Calu3 (cell line): ENCODE measurements at regions not wholly inside any gene's neighbourhood (a gene's known extent, or its start where the extent isn't known, plus 50 kb on each side); places are given as distances from the start of the nearest gene placed in this dataset.

Experiments
- BruUV-seq: library from RNA; stranded (reverse); fragments of 400-500 nt; replicated peaks from 2 replicates; lab custom pipeline; 2021; lab: Mats Ljungman, UMichigan
- CTCF ChIA-PET: fragments of 300-600 bp; sonication (Branson Sonifier 250); formaldehyde crosslinking; loops from one replicate; lab custom pipeline; 2022; ENCODE audit warnings: antibody characterized with exemption; lab: Charles Lee
- DNase-seq: peaks from one replicate; pipeline ENCODE4 v3.0.0; 2022
- H3K27ac Mint-ChIP-seq: one replicate; pipeline ENCODE4 v1.8.0; 2022; ENCODE audit warnings: mixed read lengths; ENCODE audit not compliant: unreplicated experiment
- H3K27me3 Mint-ChIP-seq: one replicate; pipeline ENCODE4 v1.8.0; 2022; ENCODE audit warnings: mixed read lengths; ENCODE audit not compliant: unreplicated experiment
- H3K36me3 Mint-ChIP-seq: one replicate; pipeline ENCODE4 v1.8.0; 2022; ENCODE audit warnings: mild to moderate bottlenecking, moderate library complexity, mixed read lengths; ENCODE audit not compliant: insufficient read depth, unreplicated experiment
- H3K4me1 Mint-ChIP-seq: one replicate; pipeline ENCODE4 v1.8.0; 2022; ENCODE audit warnings: mild to moderate bottlenecking, low read depth, mixed read lengths; ENCODE audit not compliant: unreplicated experiment
- H3K4me3 Mint-ChIP-seq: one replicate; pipeline ENCODE4 v1.8.0; 2022; ENCODE audit warnings: mild to moderate bottlenecking, low read depth, moderate library complexity, mixed read lengths; ENCODE audit not compliant: unreplicated experiment
- H3K9me3 Mint-ChIP-seq: one replicate; pipeline ENCODE4 v1.8.0; 2022; ENCODE audit warnings: low read depth, mixed read lengths; ENCODE audit not compliant: unreplicated experiment
- CTCF ChIP-seq: fragments of 200-600 bp; IDR thresholded peaks from one replicate; pipeline ENCODE4 v1.8.0; 2022; ENCODE audit warnings: antibody characterized with exemption; ENCODE audit not compliant: unreplicated experiment
- intact Hi-C: fragments of 100-400 bp; cut with micrococcal nuclease; formaldehyde crosslinking; loops from one replicate; pipeline ENCODE4 v1.10.0; 2022; ENCODE audit not compliant: unreplicated experiment

GRCh38 chr10:35854661-35855060 is 212.6 kb upstream of the FZD8 start:
- H3K36me3 Mint-ChIP-seq: no peaks in the 10 kb centered on the region
- no peak for TF ChIP-seq CTCF
- intact Hi-C loops: no loop called here
- no peaks in the 10 kb centered on the region for H3K27me3 Mint-ChIP-seq
- H3K27ac Mint-ChIP-seq: no peak overlapping the region
- H3K9me3 Mint-ChIP-seq: no peaks in the 10 kb centered on the region
- CTCF ChIA-PET: no interaction called here
- H3K4me3 Mint-ChIP-seq: no peak overlapping the region
- no peak for DNase-seq
- no peaks in the 10 kb centered on the region for H3K4me1 Mint-ChIP-seq
- BruUV-seq: no TSS peak

- Mint-ChIP-seq H3K27me3 (no peaks in the 10 kb centered on the region), H3K4me1 (no peaks in the 10 kb centered on the region), H3K27ac (no peak overlapping the region), H3K9me3 (no peaks in the 10 kb centered on the region), H3K36me3 (no peaks in the 10 kb centered on the region), H3K4me3 (no peak overlapping the region)
- TF ChIP-seq CTCF: no peak
- DNase-seq: no peak
- no TSS peak for BruUV-seq
- CTCF ChIA-PET: no interaction called here
- intact Hi-C loops: no loop called here
Measured at GRCh38 chr10:35852721-35853120, 210.6 kb upstream of the FZD8 start.

GRCh38 chr10:35848412-35848811 is 206.3 kb upstream of the FZD8 start:
- no peaks in the 10 kb centered on the region for H3K27me3 Mint-ChIP-seq
- no peak overlapping the region for H3K27ac Mint-ChIP-seq
- no TSS peak for BruUV-seq
- intact Hi-C loops: no loop called here
- TF ChIP-seq CTCF: no peak
- H3K9me3 Mint-ChIP-seq: no peaks in the 10 kb centered on the region
- H3K36me3 Mint-ChIP-seq: no peaks in the 10 kb centered on the region
- CTCF ChIA-PET: no interaction called here
- H3K4me3 Mint-ChIP-seq: no peak overlapping the region
- DNase-seq: no peak
- no peaks in the 10 kb centered on the region for H3K4me1 Mint-ChIP-seq

- intact Hi-C loops: no loop called here
- no peaks in the 10 kb centered on the region for H3K4me1 Mint-ChIP-seq
- no peaks in the 10 kb centered on the region for H3K36me3 Mint-ChIP-seq
- H3K27me3 Mint-ChIP-seq: no peaks in the 10 kb centered on the region
- no peak overlapping the region for H3K27ac Mint-ChIP-seq
- no peak for DNase-seq
- no peaks in the 10 kb centered on the region for H3K9me3 Mint-ChIP-seq
- no peak for TF ChIP-seq CTCF
- H3K4me3 Mint-ChIP-seq: no peak overlapping the region
- CTCF ChIA-PET: no interaction called here
- BruUV-seq: no TSS peak
Measured at GRCh38 chr10:35844686-35845085, 202.6 kb upstream of the FZD8 start.
